ENCODE measurements at regions not wholly inside any gene's neighbourhood (a gene's known extent, or its start where the extent isn't known, plus 50 kb on each side); places are given as distances from the start of the nearest gene placed in this dataset.

DNA sequence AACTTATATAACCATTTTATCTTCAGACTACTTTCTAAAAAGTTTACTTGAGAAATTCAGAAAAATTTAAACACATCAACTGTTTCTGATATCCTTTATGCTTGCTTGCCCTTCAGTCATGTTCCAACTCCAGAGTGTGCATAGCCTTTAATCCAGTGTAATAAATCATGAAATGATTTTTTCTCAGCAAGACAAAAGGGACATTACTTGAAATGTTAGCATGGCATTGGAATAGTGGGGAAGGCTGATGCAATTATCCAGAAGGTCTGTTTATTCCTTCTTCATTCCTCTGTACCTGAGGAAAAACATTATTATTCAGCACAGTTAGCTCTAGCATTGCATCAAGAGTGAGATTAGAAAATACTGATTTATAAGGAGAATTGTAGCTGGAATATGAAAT, 209.9 kb downstream of the SLC7A11 start:
- in situ Hi-C loops (cut with MboI; ENCODE audit: low sequenced_read_pairs) = loop anchor here (25.0 kb wide), 1 partner anchor 655 kb away; no protein-coding TSS in a partner anchor

DNA sequence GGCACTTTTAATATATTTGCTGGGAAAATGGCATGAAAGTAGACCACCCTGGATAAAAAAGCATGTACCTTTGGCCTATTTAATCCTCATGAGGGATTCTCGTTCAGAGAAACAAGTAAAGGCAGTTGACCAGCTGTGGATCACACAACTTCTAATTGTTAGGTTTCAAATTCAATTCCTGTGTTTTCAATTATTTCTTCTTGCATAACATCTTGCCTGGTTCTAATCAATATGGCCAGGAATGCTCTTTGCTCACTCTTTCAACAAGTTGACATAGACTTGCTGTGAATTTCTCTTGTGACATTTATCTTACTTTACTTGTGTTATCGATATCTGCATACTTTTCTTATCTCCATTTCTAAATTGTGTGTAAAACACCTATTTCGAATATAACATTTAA, 211.8 kb downstream of the SLC7A11 start:
- in situ Hi-C loops (cut with MboI; ENCODE audit: low sequenced_read_pairs) = loop anchor here (25.0 kb wide), 1 partner anchor 657 kb away; no protein-coding TSS in a partner anchor

DNA sequence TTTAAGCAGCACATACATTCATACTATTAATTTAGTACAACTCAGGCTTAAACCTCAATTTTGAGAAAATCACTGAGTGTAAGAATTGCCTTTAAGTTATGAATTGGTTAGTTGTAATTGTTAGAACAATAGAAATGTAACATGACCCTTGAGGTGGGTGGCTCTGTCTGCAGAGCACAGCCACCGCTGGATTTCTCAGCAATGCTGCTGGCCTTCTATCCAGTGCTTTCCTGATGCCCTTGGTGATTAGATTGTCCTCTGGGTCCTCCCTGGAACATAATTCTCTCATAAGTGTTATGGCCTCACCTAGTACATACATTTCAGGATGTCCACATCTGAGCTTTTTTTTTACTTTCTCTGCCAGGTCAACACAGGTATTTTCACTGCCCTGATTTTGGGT, 213.2 kb downstream of the SLC7A11 start:
- in situ Hi-C loops (cut with MboI; ENCODE audit: low sequenced_read_pairs) = loop anchor here (25.0 kb wide), 1 partner anchor 658 kb away; no protein-coding TSS in a partner anchor

DNA sequence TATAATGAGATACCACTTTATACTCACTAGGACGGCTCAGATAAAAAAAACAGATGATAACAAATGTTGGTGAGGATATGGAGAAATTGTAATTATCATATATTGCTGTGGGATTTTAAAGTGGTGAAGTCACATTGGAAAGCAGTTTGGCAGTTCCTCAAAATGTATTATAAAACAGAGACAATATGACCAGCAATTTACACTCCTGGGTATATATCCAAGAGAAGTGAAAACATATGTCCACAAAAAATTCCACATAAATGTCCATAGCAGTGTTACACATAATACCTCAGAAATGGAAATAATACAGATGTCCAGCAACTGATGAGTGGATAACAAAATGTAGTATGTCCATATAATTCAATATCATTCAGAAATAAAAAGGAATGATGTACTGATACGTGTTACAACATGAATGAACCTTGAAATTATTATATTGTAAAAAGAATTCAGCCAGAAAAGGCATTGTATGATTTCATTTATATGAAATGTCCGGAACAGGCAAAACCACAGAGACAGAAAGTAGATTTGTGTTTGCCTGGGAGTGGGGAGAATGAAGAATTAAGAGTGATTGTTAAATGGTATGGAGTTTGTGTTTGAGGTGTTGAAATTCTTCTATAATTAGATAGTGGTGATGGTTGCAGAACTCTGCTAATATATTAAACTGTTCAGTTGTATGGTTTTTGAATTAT, 220.9 kb downstream of the SLC7A11 start:
- in situ Hi-C loops (cut with MboI; ENCODE audit: low sequenced_read_pairs) = no loop called here

DNA sequence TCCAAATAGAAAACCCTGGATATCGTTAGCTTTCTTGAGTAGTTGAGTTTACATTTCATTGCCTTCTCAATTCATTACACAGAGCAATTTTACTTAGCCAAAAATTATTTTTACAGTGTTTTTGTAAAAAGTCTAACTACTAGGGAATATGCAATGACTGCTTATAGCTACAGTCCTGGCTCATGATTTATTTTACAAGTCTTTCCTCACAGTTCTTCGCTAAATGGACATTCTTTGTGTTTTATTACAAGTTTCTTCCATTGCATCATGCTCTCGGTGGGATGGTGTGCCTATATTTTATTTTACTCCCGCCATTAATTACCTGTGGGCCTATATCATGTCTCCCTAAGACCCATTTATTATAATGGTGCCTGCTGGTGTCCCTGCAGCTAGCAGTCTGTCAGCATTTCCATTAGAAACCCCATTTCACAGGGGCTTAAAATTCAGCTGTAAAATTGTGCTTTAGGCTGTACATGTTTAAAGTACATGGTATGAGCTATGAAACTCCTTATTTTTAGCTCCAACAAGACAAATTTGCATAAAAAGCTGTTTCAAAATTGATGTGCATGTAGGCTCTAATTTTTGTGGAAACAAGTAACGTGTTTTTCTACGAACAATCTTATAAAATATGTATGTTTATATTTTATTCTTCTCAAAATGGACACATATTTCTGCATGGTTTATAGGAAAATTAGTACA, 227.4 kb downstream of the SLC7A11 start:
- in situ Hi-C loops (cut with MboI; ENCODE audit: low sequenced_read_pairs) = no loop called here

DNA sequence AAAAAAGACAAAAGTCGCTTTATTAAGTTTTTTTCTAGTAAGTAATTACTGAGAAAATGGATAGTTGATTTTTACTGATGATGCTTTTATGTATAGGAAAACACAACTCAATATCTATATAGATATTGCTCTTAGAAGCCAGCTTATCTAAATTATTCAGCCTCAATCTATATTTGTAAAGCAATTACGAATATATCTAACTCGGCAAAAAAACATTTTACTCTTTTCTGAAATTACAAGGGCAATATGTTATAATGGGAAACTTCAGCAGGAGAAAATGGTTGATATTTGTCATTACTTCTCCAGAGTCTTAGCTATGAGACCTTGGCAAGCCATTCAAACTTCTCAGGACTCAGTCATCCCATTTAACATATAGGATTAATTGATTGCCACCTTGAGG, 228.5 kb downstream of the SLC7A11 start:
- in situ Hi-C loops (cut with MboI; ENCODE audit: low sequenced_read_pairs) = no loop called here

DNA sequence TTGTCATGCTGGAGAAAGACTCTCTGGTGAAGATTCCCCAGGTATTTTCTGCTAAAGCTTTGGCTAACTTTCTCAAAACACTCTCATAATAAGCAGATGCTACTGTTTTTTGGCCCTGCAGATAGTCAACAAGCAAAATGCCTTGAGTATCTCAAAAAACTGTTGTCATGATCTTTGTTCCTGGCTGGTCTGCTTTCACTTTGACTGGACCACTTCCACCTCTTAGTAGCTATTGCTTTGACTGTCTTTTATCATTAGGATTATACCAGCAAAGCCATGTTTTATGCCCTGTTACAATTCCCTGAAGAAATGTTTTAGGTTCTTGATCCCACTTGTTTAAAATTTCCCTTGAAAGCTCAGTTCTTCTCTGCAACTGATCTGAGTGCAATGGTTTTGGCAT, 231.5 kb downstream of the SLC7A11 start:
- in situ Hi-C loops (cut with MboI; ENCODE audit: low sequenced_read_pairs) = no loop called here

DNA sequence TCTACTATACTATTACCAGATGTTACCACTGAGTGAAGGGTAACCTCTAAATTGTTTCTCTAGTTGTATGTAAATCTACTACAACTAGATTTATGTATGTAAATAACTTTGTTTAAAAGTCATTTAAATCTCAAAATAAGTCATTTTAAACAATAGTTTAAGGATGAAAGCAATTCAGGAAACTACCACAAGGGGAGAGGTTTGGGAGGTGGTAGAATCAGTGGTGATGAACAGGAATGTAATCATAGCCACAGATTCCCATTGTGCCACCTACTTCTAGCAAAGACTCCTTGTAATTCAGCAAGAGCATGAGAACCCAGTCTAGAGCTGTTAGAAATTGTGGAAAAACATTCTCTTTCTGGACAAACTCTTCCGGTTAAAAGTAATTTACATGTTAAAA, 234.6 kb downstream of the SLC7A11 start:
- in situ Hi-C loops (cut with MboI; ENCODE audit: low sequenced_read_pairs) = no loop called here

DNA sequence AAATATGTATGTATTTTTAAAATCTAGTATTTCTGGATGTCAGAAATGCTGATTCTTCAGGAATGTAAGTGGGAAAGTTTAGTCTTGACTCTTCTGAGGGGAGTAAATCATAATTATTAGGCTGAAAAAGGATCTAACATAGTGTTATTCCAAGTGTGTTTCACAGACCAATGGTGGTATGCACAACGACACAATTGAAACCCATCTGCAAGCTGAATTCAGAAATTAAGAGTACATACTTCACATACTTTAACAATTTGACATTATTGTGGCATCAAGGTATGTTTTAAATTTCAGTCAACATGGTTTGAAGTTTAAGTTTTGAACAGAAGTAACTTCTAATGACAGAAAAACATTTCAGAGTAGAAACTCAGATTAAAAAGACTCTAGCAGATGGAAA, 236.7 kb downstream of the SLC7A11 start:
- in situ Hi-C loops (cut with MboI; ENCODE audit: low sequenced_read_pairs) = no loop called here

DNA sequence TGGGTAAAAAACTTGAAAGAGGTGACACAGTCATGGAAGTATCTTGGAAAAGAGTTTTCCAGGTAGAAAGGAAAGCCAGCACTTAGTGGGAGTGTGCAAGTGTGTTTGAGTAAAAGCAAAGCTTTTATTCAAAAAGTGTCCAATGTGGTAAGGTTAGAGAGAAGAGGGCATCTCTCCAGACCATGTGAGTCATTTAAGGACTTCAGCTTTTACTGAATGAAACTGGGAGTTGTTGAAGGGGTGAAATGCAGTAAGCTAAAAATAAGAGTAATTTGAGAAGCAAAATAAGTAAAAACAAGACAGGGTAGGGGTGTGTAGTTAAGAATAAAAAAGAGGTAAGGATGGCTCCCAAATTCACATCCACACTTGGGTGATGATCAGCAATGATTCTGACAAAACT, 238.9 kb downstream of the SLC7A11 start:
- in situ Hi-C loops (cut with MboI; ENCODE audit: low sequenced_read_pairs) = no loop called here

DNA sequence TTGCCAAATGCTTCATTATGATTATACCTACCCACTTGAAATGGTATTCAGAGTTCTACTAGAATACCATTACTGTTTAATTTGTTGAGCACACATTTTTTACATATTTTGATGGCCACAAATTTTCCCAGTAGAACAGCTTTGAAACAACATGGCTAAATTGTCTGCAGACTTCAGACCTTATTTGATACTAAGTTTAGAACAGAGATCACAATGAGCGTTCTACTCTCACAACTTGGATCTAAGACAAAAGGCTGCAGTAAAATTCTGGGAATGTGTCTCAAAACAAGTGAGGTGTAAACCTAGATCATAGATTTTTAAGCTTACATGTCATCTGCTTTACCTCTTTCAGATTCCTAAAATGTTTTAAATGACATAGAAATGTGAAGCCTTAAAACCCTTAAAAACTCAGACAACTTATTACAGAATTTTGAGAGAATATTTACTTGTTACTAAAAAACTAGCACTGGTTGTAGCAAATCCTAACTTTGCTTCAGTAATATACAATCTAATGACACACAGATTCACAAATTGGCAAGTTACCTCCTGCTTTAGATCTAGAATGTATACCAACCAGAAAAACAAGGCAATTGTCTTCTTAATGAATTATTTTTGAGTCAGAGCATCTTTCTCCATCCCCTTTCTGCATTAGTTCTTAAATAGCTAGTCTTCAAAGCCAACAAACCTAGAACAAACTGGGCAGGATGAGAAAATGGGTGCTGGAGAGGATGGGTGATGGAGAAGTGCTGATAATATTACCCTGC, 243.3 kb downstream of the SLC7A11 start:
- in situ Hi-C loops (cut with MboI; ENCODE audit: low sequenced_read_pairs) = no loop called here

DNA sequence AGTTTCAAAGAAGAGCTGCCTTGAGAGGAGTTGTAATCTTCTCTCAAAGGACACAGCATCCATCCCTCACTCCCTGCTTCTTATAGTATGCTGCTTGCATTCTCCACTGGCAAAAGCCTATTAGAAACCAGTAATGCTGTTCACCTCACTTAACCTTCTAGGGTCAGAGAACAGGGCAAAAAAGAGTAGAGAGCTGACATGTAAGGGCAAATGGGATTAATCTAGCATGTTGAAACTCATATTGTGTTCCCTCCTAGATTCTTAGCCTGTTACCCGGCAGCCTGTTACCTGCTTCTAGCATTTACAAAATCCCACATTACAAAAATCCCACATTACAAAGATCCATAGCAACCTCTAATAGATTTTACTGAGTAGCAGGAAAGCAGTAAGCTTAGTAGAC, 244.7 kb downstream of the SLC7A11 start:
- in situ Hi-C loops (cut with MboI; ENCODE audit: low sequenced_read_pairs) = no loop called here

DNA sequence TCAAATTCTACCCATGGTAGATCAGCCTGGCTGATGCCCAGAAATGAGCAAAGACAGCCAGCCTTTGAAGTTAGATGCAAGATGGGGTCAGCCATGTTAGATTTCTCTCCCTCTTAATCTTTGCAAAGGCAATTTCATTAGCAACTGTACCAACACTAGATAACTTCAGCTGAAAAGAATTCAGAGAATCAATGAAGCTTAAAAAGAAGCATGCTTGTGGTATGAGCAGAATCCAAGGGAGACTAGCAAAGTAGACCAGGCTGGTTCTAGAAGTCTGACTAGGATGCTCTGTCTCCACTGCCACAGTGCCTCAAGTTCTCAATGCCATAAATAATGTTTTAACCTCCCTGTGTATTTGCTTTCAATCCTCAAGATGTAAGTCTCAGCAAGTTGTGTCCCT, 247.3 kb downstream of the SLC7A11 start:
- in situ Hi-C loops (cut with MboI; ENCODE audit: low sequenced_read_pairs) = no loop called here

DNA sequence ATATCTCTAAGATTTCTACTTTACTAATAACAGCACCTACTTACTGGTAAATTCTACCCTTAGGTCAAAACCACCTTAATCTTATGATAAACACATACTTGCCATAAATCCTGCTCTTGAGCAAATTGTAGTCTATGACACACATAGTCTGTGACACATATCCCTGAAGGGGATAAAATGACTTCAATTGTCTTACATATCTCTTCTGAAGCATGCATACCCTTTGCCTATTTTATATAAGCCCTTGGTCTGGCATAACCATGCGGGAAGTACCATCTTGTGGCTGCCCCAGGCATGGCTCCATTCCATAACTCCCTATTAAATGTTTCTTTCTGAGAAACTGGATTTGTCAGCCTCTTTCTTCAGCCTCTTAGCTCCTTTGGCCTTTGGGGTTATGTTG, 248.9 kb downstream of the SLC7A11 start:
- in situ Hi-C loops (cut with MboI; ENCODE audit: low sequenced_read_pairs) = no loop called here

DNA sequence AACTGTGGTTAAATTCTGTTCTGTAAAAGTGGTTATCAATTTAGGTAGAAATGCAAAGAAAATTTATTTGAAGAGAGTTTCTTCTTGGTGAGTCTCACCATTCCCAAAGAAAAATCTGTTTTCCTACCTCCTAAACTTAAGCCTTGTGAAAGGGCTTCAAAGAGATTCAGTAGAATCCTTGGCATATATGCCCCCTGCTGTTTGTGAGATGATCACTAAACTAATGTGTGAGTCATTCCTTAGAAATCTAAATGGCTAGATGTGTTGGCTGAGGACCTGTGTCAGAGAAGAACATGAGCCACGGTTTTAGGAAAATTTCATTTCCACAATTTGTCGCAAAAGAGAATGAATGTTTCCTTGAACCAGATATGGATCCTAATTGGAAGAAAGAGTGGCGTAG, 260.9 kb downstream of the SLC7A11 start:
- in situ Hi-C loops (cut with MboI; ENCODE audit: low sequenced_read_pairs) = no loop called here

DNA sequence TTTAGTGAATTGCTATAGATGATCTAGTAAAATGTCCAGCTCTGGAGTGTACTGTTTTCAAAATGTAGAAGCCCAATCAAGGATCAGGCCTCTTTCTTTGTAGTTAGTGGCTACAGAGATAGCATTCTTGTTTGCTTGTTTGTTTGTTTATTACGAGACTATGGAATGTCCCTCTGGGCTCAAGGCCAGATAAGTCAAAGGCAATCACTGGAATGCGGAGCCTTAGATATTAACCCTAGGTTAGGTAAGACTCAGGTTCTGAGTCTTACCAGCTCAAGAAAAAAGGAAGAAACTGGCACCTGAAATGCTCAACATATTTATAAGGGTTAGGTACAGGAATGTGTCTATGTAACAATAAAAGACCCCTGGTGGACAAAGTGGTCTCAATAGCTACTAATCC, 261.5 kb downstream of the SLC7A11 start:
- in situ Hi-C loops (cut with MboI; ENCODE audit: low sequenced_read_pairs) = no loop called here

DNA sequence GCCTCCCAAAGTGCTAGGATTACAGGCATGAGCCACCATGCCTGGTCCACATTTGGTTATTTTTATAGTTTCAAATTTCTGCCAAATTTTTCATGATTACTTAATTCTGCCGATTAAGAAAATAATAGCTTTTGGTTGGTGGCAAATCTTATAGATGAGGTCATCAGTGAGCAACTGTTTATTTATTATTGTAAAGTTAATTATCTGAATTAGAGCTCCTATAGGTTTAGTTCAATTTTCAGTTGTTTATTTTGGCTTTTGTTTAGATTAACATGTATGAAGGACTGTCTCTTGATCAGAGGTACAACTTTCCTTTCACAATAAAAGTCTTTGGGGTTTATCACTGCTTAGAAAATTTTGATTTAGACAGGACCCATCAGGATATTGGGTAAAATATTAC, 262.2 kb downstream of the SLC7A11 start:
- in situ Hi-C loops (cut with MboI; ENCODE audit: low sequenced_read_pairs) = no loop called here

DNA sequence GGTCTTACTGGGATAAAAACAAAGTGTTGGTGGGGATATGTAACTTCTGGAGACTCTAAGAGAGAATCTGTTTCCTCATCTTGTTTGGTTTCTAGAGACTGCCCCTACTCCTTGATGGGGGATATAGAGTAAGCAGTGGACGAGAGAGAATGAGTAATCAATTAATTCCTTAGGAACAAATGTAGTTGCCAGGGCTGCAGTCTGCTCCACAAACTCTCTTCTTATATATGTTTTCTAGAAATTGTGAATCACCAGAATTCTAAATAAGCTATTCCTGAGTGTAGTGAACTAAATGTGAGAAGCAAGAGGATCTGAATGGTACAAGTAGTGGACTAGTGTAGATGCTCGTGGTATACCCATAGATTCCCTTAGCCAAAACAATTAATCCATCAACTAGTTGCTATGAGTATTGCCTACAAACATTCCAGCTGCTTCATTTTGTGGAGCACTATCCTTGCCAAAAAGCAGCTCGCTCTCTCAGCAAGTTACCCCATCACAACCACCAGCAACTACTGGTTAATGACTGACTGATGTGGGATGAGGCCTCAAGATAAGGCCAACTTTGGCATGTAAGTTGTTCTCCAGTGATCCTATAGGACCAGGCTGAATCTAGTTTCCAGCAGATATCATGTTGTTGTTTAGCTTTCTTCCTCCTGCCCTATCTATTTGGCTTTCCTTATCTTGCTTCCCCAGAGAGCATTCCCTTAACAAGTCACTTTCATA, 273.0 kb downstream of the SLC7A11 start:
- in situ Hi-C loops (cut with MboI; ENCODE audit: low sequenced_read_pairs) = no loop called here

DNA sequence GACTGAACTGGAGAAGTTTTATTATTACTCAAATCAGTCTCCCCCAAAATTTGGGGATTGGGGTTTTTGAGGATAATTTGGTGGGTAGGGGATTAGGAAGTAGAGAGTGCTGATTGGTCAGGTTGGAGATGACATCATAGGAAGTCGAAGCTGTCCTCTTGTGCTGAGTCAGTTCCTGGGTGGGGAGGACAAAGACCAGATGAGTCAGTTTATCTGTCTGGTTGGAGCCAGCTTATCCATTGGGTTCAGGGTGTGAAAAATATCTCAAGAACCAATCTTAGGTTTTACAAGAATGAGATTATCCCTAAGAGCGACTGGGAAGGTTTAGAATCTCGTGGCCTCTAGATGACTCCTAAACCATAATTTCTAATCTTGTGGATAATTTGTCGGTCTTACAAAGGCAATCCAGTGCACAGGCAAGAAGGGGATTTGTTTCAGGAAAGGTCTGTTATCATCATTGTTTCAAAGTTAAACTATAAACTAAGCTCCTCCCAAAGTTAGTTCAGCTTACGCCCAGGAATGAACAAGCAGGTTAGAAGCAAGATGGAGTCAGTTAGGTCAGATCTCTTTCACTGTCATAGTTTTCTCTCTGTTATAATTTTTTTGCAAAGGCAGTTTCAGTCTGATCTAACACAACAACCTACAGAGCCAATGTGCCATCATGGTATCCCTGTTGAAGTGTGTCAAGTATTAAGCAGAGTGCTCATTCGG, 274.5 kb downstream of the SLC7A11 start:
- in situ Hi-C loops (cut with MboI; ENCODE audit: low sequenced_read_pairs) = no loop called here

DNA sequence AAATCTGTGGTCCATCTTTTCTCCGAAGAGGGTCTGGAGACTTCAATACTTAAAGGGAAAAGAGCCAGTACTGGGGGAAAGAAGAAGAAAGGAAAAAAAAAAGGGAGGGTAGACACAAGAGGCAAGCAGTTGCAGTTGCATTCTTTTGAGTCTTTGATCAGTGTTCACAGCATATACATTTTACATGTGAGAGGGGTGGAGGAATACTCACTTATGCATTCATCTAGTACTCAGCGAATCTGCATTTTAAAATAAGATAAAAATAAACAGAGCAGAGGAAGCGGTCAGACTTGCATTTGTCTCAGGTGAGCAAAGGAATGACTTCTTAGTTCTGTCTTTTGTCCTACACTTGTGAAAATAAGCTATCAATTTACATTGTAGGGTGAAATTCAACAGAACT, 275.6 kb downstream of the SLC7A11 start:
- in situ Hi-C loops (cut with MboI; ENCODE audit: low sequenced_read_pairs) = no loop called here

DNA sequence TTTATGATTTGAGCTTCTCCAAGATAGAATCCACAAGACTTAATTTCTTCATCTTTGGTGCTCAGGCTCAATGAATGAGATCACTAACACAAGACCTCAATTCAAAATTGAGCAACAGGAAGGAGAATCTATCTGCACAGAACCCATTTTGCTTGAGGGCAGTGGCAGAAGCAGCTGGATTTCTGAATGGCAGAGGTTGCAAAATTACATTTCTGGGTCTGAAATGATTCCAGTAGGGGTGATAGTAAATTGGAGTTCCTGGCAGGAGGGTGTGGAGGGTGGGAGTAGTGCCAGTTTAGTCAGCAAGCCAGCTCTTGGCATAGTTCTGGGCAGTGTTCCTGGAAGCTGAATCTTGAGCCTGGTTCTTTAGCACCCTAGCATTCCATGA, 281.1 kb downstream of the SLC7A11 start:
- in situ Hi-C loops (cut with MboI; ENCODE audit: low sequenced_read_pairs) = no loop called here
